Ectodermal cell (in vitro differentiated cells): ENCODE measurements at regions not wholly inside any gene's neighbourhood (a gene's known extent, or its start where the extent isn't known, plus 50 kb on each side); places are given as distances from the start of the nearest gene placed in this dataset.

ENCODE experiments used
- H3K27ac ChIP-seq: 2 replicates; pipeline ENCODE4 v1.7.0; 2013; ENCODE audit warnings: mild to moderate bottlenecking, low read depth, low read length; ENCODE audit not compliant: insufficient read depth, poor library complexity, severe bottlenecking
- H3K27me3 ChIP-seq: 2 replicates; pipeline ENCODE4 v1.7.0; 2013; ENCODE audit warnings: mild to moderate bottlenecking, low read length; ENCODE audit not compliant: insufficient read depth, control insufficient read depth, poor library complexity, severe bottlenecking
- H3K36me3 ChIP-seq: one replicate; pipeline ENCODE4 v1.7.0; 2013; ENCODE audit warnings: low read length; ENCODE audit not compliant: control insufficient read depth, insufficient read depth
- H3K4me1 ChIP-seq: one replicate; pipeline ENCODE4 v1.7.0; 2013; ENCODE audit warnings: low read length; ENCODE audit not compliant: control insufficient read depth, insufficient read depth
- H3K4me3 ChIP-seq: 2 replicates; pipeline ENCODE4 v1.7.0; 2013; ENCODE audit warnings: low read depth, low read length, control low read depth; ENCODE audit not compliant: insufficient read depth
- H3K9me3 ChIP-seq: 2 replicates; pipeline ENCODE4 v1.7.0; 2013; ENCODE audit warnings: mild to moderate bottlenecking, low read length, moderate library complexity; ENCODE audit not compliant: control insufficient read depth
- WGBS, 2 experiments: methylation state at CpG; one replicate each; pipeline ENCODE4 v1.1.7; 2013; ENCODE audit warnings: missing lambda C conversion rate in 2 of 2; 5-methylcytosine and 5-hydroxymethylcytosine counted together

DNA sequence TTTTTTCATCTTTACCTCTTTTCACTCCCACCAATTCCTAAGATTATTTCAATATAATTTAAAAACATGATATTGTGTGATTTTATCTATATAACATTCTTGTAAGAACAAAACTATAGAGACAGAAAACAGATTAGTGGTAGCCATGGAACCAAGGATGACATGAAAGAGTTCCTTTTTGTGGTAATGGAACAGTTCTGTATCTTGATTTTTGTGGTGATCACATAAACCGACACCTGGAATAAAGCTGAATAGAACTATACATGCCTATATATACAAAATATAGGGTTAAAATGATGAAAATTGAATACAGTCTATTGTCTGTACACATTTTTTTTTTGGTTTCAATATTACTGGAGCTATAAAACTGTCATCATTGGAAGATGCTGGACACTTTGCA lies 945.4 kb downstream of the SI start:
- no peaks in the 10 kb centered on the region for H3K4me1 ChIP-seq
- 100% methylated on average over 1 of the region's 1 CpG; no CpG with 5 or more reads in 1 of the 2 experiments for WGBS, 2 experiments
- no peak overlapping the region for H3K27ac ChIP-seq
- no peaks in the 10 kb centered on the region for H3K36me3 ChIP-seq
- H3K4me3 ChIP-seq = no peak overlapping the region
- no peaks in the 10 kb centered on the region for H3K9me3 ChIP-seq
- H3K27me3 ChIP-seq = no peaks in the 10 kb centered on the region

DNA sequence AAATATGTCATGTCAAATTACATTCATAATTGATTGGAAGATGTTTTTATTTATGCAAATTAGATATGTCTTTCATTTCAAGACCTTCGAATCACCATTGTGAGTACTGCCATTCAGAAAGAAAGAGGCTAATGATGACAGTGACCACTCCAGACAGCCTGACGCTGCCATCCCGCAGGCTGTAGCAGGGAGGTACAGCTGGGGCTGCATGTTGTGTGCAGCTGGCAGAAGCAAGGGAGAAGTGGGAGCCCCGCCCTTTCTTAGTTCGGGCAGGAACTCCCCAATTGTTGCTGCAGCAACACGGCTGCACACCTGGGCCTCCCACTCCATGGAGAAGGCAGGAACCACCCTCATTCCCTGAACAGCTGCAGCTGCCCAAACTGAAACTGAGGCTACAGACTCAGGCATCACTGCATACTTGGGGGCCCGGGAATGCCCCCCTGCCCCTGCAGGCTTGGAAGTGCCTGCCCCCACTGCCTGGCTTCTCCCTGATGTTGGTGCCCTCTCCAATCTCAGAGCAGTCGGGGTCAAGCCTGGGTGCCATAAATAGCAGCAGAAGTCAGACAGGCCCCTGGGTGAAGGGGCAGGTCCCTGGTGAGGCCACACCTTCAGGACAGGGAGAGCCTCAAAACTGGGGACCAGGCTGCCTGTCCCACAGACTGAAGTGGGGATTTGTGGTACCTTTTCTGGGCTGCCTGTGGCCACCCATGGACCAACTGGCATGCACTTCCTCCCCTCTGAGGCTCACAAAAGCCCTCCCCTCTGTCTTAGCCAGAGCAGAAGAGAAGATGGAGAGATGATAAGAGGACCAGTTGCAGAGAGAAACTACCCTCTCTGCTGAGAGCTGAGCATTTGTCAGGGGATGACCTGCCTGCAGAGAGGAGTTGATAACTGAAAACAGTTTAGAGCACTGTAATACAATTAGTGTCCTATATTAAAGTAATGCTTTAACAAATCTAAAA lies 964.6 kb downstream of the SI start:
- Histone ChIP-seq H3K9me3 (no peaks in the 10 kb centered on the region), H3K27ac (no peak overlapping the region), H3K4me3 (no peak overlapping the region), H3K4me1 (no peaks in the 10 kb centered on the region), H3K36me3 (no peaks in the 10 kb centered on the region), H3K27me3 (no peaks in the 10 kb centered on the region)
- 80 to 84% methylated on average over 8 of the region's 8 CpGs for WGBS, 2 experiments

DNA sequence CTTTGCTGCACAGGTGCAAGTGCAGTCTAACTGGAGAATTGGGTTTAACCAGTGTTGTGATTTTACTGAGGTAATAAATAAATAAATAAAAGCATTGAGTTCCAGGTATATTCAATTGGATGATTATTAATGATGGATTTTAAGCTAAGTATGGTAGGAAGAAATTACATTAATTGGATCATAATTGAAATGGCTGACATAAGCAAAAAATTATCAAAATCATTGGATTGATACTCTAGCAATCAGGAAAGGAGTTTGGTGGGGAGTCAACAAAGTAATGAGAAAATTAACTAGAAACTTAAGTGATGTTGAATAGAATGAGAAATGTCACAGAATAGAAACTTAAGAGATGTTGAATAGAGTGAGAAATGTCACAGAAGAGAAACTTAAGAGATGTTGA lies 981.9 kb downstream of the SI start:
- no peaks in the 10 kb centered on the region for H3K4me1 ChIP-seq
- H3K36me3 ChIP-seq = no peaks in the 10 kb centered on the region
- H3K27me3 ChIP-seq = no peaks in the 10 kb centered on the region
- no peak overlapping the region for H3K4me3 ChIP-seq
- H3K27ac ChIP-seq = no peak overlapping the region
- H3K9me3 ChIP-seq = no peaks in the 10 kb centered on the region

DNA sequence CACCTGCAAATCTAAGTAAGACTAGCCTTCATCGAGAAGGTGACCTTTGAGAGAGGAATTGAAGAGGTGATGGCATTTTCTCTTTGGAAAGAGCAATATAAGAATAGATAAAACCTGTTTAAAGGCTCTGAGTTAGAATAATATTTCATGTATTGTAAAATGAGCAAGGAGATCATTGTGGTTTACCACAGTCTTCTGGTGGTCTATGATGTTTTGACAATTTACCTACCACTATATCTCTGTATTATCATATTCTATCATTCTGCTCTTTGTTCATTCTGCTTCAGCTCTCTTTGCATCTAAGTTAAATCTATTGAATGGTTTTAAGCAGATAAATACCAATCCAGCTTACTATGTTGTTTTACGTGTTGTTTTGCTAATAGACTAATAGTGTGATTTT lies 982.3 kb downstream of the SI start:
- H3K9me3 ChIP-seq = no peaks in the 10 kb centered on the region
- no peaks in the 10 kb centered on the region for H3K27me3 ChIP-seq
- no peaks in the 10 kb centered on the region for H3K4me1 ChIP-seq
- WGBS, 2 experiments = 96 to 97% methylated on average over 2 of the region's 2 CpGs
- no peak overlapping the region for H3K27ac ChIP-seq
- no peak overlapping the region for H3K4me3 ChIP-seq
- no peaks in the 10 kb centered on the region for H3K36me3 ChIP-seq

DNA sequence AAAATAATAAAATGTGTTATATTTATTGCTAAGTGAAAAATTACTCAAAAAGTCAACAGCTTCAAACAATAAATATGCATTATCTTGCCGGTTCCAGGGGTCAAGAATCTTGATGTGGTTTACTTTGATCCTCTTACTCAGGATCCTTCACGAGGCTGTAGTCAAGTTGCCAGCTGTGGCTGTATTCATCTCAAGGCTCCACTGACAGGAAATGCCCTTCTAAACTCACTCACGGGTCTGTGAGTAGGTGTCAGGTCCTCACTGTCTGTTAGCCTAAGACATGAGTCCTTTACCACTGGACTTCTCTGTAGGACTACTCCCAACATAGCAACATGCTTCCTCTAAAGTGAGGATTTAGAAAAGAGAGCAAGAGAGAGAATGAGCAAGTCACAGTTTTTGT lies 983.0 kb downstream of the SI start:
- H3K4me1 ChIP-seq = no peaks in the 10 kb centered on the region

DNA sequence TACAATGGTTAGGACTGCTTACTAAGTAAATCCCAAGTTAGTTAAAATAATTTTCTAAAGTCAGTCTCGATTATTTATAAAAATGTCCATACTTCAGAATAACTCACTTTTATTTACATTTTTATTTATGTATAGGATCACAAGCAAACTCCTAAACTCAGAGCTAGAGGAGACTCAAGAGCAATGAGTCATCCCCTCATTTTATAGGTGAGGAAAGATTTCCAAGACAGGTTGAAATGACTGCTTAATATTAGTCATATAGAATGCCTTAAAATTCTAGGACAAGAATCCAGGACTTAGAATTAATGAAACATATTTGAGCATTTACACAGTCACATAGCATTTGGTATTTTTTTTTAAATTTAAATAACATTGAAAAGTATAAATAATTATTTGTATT lies 983.8 kb downstream of the SI start:
- no peak overlapping the region for H3K27ac ChIP-seq
- H3K4me3 ChIP-seq = no peak overlapping the region
- 67% methylated on average over 1 of the region's 1 CpG; no CpG with 5 or more reads in 1 of the 2 experiments for WGBS, 2 experiments
- no peaks in the 10 kb centered on the region for H3K4me1 ChIP-seq
- H3K9me3 ChIP-seq = no peaks in the 10 kb centered on the region
- no peaks in the 10 kb centered on the region for H3K36me3 ChIP-seq
- H3K27me3 ChIP-seq = no peaks in the 10 kb centered on the region

More for the DNA sequence above, 983.0 kb downstream of the SI start:
- no peaks in the 10 kb centered on the region for H3K27me3 ChIP-seq
- no peaks in the 10 kb centered on the region for H3K9me3 ChIP-seq
- H3K36me3 ChIP-seq = no peaks in the 10 kb centered on the region
- H3K27ac ChIP-seq = no peak overlapping the region
- WGBS, 2 experiments = 74 to 77% methylated on average over 3 of the region's 3 CpGs
- H3K4me3 ChIP-seq = no peak overlapping the region

DNA sequence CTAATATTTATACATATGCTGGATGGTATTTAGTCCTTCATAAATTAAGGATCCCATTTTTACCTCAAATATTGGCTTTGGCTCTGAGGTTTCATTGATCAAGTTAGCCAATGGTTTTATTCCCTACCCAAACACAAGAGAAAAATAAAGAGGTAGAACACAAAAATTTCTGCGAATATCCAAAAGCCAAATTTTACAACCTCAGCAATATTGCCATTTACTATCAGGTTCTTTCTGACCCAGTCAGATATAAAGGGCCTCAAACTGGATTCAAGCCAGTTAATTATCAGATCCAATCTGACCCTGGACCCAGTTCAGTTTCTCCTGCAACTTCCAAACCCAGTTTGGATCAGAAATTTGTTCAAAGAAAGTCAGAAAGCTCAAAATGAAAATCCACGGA lies 998.1 kb downstream of the SI start:
- Histone ChIP-seq H3K9me3 (no peaks in the 10 kb centered on the region), H3K27me3 (no peaks in the 10 kb centered on the region), H3K4me3 (no peak overlapping the region), H3K27ac (no peak overlapping the region), H3K36me3 (no peaks in the 10 kb centered on the region), H3K4me1 (no peaks in the 10 kb centered on the region)
- WGBS, 2 experiments = 95 to 97% methylated on average over 2 of the region's 2 CpGs

DNA sequence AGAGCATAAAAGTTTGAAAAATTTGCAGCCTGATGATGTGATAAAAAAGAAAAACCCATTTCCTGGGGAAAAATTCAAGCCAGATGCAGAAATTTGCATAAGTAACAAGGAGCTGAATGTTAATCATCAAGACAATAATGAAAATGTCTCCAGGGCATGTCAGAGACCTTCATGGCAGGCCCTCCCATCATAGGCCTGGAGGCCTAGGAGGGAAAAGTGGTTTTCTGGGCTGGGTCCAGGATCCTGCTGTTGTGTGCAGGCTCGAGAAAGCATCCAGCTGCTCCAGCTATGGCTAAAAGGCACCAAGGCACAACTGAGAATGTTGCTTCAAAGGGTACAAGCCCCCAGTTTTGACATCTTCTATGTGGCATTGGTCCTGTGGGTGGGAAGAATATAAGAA lies 1014.0 kb downstream of the SI start:
- no peaks in the 10 kb centered on the region for H3K4me1 ChIP-seq
- H3K4me3 ChIP-seq = no peak overlapping the region
- no peaks in the 10 kb centered on the region for H3K27me3 ChIP-seq
- H3K27ac ChIP-seq = no peak overlapping the region
- no peaks in the 10 kb centered on the region for H3K9me3 ChIP-seq
- WGBS, 2 experiments = 94 to 95% methylated on average over 1 of the region's 1 CpG
- H3K36me3 ChIP-seq = no peaks in the 10 kb centered on the region

DNA sequence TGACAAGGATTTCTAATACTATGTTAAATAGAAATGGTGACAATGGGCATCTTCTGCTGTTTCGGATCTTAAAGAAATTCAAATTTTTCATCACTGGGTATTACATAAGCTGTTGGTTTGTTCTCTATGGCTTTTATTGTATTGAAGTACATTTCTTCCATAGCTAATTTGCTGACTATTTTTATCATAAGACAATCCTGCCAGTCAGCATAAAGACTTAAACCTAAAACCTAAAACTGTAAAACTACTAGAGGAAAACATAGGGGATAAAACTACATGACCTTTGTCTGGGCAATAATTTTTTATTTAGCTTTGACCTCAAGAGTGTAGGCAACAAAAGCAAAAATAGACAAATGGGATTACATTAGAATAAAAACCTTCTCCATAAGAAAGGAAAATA lies 1017.4 kb downstream of the SI start:
- Histone ChIP-seq H3K36me3 (no peaks in the 10 kb centered on the region), H3K4me1 (no peaks in the 10 kb centered on the region), H3K4me3 (no peak overlapping the region), H3K27ac (no peak overlapping the region), H3K9me3 (no peaks in the 10 kb centered on the region), H3K27me3 (no peaks in the 10 kb centered on the region)
- 82 to 83% methylated on average over 1 of the region's 1 CpG for WGBS, 2 experiments

DNA sequence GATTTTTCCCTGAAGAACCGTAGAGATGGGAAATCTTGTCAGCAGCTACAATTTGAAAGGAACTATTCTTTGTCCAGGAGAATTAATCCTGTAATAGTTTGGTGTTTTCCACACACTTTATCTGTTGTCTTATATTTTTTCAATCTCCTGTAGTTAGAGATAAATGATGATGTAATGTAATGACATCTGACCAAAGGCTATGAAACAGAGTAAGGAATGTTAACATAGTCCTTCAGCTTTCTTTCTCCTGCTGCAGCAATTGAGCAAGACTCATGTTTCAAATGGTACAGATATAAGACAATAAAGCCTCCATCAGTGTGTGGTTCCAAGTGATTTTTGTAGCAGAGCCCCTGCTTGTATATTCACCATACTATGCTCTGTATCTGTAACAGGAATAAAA lies 1028.4 kb downstream of the SI start:
- Histone ChIP-seq H3K27me3 (no peaks in the 10 kb centered on the region), H3K36me3 (no peaks in the 10 kb centered on the region), H3K9me3 (no peaks in the 10 kb centered on the region), H3K4me3 (no peak overlapping the region), H3K27ac (no peak overlapping the region), H3K4me1 (no peaks in the 10 kb centered on the region)
- 92 to 96% methylated on average over 1 of the region's 1 CpG for WGBS, 2 experiments
